ENCODE measurements at regions not wholly inside any gene's neighbourhood (a gene's known extent, or its start where the extent isn't known, plus 50 kb on each side); places are given as distances from the start of the nearest gene placed in this dataset.
"Not testable (repeated sequence)": the region's sequence is repeated elsewhere in the genome, so short reads cannot be mapped to it uniquely, and the experiment has no call there.

DNA sequence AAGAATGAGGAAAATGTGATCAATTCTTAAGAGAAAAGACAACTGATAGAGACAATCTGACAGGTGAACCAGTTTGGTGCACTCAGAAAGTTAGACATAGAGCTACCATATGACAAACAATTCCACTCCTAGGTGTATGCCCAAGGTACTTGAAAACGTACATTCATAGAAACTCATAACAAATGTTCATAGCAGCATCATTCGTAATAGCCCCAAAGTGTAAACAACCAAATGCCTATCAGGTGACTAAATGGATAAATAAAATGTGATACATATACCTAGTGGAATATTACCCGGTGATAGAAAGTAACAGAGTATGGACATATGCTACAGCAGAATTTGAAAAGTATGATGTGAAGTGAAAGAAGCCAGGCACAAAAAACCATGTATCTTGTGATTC lies 149.3 kb upstream of the TRIB2 start:
- DNase-seq (ENCODE audit: low spot score), result no peak
- H3K4me3 Mint-ChIP-seq, result no peak overlapping the region
- H3K4me1 Mint-ChIP-seq, result peaks cover 13% of the 10 kb centered on the region
- Histone ChIP-seq H3K27me3 (no peaks in the 10 kb centered on the region), H3K4me1 (no peaks in the 10 kb centered on the region), H2AFZ (replicated peaks) (no peak overlapping the region), H3K9me3 (ENCODE audit: low read depth) (no peaks in the 10 kb centered on the region), H3F3A (ENCODE audit: low read depth) (no peaks in the 10 kb centered on the region), H3K4me2 (no peak overlapping the region), H3K27ac (no peak overlapping the region), H3K9ac (no peak overlapping the region), H3K4me3 (no peak overlapping the region), H3K36me3 (no peaks in the 10 kb centered on the region), H4K20me1 (ENCODE audit: low read depth) (no peaks in the 10 kb centered on the region), H3K79me2 (ENCODE audit: low read depth) (no peaks in the 10 kb centered on the region)
- H3K27ac Mint-ChIP-seq, result no peak overlapping the region
- H3K27me3 Mint-ChIP-seq (ENCODE audit: insufficient read depth, low read depth), result no peaks in the 10 kb centered on the region
- peaks cover 2% of the 10 kb centered on the region for H3K9me3 Mint-ChIP-seq
- no peaks in the 10 kb centered on the region for H3K36me3 Mint-ChIP-seq
- TF ChIP-seq EZH2phosphoT487 (IDR thresholded peaks at IDR 0.05) (no peak), CTCF (IDR thresholded peaks at IDR 0.05) (no peak)

DNA sequence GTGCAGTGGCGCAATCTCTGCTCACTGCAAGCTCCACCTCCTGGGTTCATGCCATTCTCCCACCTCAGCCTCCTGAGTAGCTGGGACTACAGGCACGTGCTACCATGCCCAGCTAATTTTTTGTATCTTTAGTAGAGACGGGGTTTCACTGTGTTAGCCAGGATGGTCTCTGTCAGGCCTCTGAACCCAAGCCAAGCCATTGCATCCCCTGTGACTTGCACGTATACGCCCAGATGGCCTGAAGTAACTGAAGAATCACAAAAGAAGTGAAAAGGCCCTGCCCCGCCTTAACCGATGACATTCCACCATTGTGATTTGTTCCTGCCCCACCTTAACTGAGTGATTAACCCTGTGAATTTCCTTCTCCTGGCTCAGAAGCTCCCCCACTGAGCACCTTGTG lies 147.2 kb upstream of the TRIB2 start:
- H3K27me3 Mint-ChIP-seq (ENCODE audit: insufficient read depth, low read depth); H3K36me3 ChIP-seq; H3K9ac ChIP-seq; H3K9me3 ChIP-seq (ENCODE audit: low read depth); H3F3A ChIP-seq (ENCODE audit: low read depth); H3K27me3 ChIP-seq; H3K27ac Mint-ChIP-seq; H3K4me3 Mint-ChIP-seq; H4K20me1 ChIP-seq (ENCODE audit: low read depth); H3K36me3 Mint-ChIP-seq; DNase-seq (ENCODE audit: low spot score); H3K4me2 ChIP-seq; H3K4me3 ChIP-seq; H3K27ac ChIP-seq; H3K79me2 ChIP-seq (ENCODE audit: low read depth); H3K9me3 Mint-ChIP-seq; H3K4me1 ChIP-seq; H2AFZ ChIP-seq (replicated peaks); H3K4me1 Mint-ChIP-seq: not testable (repeated sequence)

DNA sequence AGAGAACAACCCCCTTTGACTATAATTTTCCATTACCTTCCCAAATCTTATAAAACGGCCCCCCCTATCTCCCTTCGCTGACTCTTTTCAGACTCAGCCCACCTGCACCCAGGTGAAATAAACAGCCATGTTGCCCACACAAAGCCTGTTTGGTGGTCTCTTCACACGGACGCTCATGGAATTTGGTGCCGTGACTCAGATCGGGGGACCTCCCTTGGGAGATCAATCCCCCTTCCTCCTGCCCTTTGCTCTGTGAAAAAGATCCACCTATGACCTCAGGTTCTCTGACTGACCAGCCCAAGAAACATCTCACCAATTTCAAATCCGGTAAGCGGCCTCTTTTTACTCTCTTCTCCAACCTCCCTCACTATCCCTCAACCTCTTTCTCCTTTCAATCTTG lies 146.8 kb upstream of the TRIB2 start:
- H3K9me3 ChIP-seq (ENCODE audit: low read depth); H3K27ac ChIP-seq; H3K9me3 Mint-ChIP-seq; H3K27ac Mint-ChIP-seq; H2AFZ ChIP-seq (replicated peaks); H3K36me3 Mint-ChIP-seq; H3K4me2 ChIP-seq; H3K79me2 ChIP-seq (ENCODE audit: low read depth); DNase-seq (ENCODE audit: low spot score); H3K9ac ChIP-seq; H3K27me3 Mint-ChIP-seq (ENCODE audit: insufficient read depth, low read depth); H3K36me3 ChIP-seq; H3K4me1 Mint-ChIP-seq; H3K27me3 ChIP-seq; H3F3A ChIP-seq (ENCODE audit: low read depth); H3K4me3 Mint-ChIP-seq; H3K4me1 ChIP-seq; H4K20me1 ChIP-seq (ENCODE audit: low read depth); H3K4me3 ChIP-seq: not testable (repeated sequence)

DNA sequence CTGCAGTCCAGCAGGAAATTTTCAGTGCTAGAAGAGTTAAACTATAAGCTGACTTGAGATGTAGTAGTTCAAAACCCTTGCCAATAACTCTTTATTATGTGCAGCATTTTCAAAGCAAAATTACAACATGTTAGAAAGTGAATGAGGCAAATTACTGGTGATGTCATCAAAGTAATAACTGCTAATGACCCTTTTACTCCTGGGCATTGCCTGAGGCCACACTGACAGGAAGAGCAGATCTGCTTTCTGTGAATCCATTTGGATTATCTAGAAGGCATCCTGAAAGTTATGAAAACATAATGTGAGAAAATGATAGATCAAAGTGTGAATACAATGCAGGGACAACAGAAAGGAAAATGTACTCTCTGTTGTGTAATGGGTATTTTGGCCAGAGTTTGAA lies 139.6 kb upstream of the TRIB2 start:
- H3K4me3 Mint-ChIP-seq, result no peak overlapping the region

More for the DNA sequence above, 139.6 kb upstream of the TRIB2 start:
- Mint-ChIP-seq H3K4me1 (peaks cover 5% of the 10 kb centered on the region), H3K27ac (no peak overlapping the region), H3K9me3 (peaks cover 2% of the 10 kb centered on the region), H3K36me3 (peaks cover 2% of the 10 kb centered on the region), H3K27me3 (ENCODE audit: insufficient read depth, low read depth) (peaks cover 3% of the 10 kb centered on the region)
- no peaks in the 10 kb centered on the region for H3K36me3 ChIP-seq
- no peaks in the 10 kb centered on the region for H3K9me3 ChIP-seq (ENCODE audit: low read depth)
- H4K20me1 ChIP-seq (ENCODE audit: low read depth), result no peaks in the 10 kb centered on the region
- no peaks in the 10 kb centered on the region for H3K27me3 ChIP-seq
- no peaks in the 10 kb centered on the region for H3F3A ChIP-seq (ENCODE audit: low read depth)
- TF ChIP-seq EZH2 (IDR thresholded peaks at IDR 0.05) (no peak), EZH2phosphoT487 (IDR thresholded peaks at IDR 0.05) (no peak), CTCF (IDR thresholded peaks at IDR 0.05) (no peak)
- no peak for DNase-seq (ENCODE audit: low spot score)
- no peak overlapping the region for H3K9ac ChIP-seq
- no peak overlapping the region for H3K4me2 ChIP-seq
- H3K4me1 ChIP-seq, result no peaks in the 10 kb centered on the region
- H3K27ac ChIP-seq, result no peak overlapping the region
- H3K79me2 ChIP-seq (ENCODE audit: low read depth), result no peaks in the 10 kb centered on the region
- no peak overlapping the region for H3K4me3 ChIP-seq
- H2AFZ ChIP-seq (replicated peaks), result no peak overlapping the region
